ENCODE measurements at regions not wholly inside any gene's neighbourhood (a gene's known extent, or its start where the extent isn't known, plus 50 kb on each side); places are given as distances from the start of the nearest gene placed in this dataset.

GRCh38 chr4:170591076-170591475, 501.3 kb upstream of the AADAT start:
- no peak for TF ChIP-seq CTCF (conservative IDR thresholded peaks at IDR 0.05 in 1 of 2, IDR thresholded peaks at IDR 0.05 in 1 of 2; ENCODE audit: extremely low read depth in 1 of 2, insufficient read depth in 1 of 2, low read depth in 1 of 2, low read length in 2 of 2)
- TF ChIP-seq EZH2 (IDR thresholded peaks at IDR 0.05; ENCODE audit: borderline replicate concordance, low read length), result no peak

Data from mammary epithelial cell (primary cell).